GM12872 (cell line): ENCODE measurements at regions not wholly inside any gene's neighbourhood (a gene's known extent, or its start where the extent isn't known, plus 50 kb on each side); places are given as distances from the start of the nearest gene placed in this dataset.

Experiments
- CTCF ChIP-seq: IDR thresholded peaks from 3 replicates; pipeline ENCODE4 v1.5.1; 2011; ENCODE audit warnings: low read depth, mild to moderate bottlenecking, low read length, moderate library complexity; ENCODE audit not compliant: insufficient read depth

- no peak for TF ChIP-seq CTCF
These were observed 299.8 kb upstream of the NOX3 start for GRCh38 chr6:155755452-155755851.

- TF ChIP-seq CTCF, result no peak
These were observed 291.9 kb upstream of the NOX3 start for GRCh38 chr6:155747491-155747890.

- TF ChIP-seq CTCF, result no peak
These were observed 285.3 kb upstream of the NOX3 start for GRCh38 chr6:155740781-155741399.

GRCh38 chr6:155738602-155739105 lies 283.0 kb upstream of the NOX3 start:
- TF ChIP-seq CTCF, result no peak

- TF ChIP-seq CTCF, result no peak
These were observed 261.7 kb upstream of the NOX3 start for GRCh38 chr6:155717374-155717773.

- TF ChIP-seq CTCF, result no peak
These were observed 255.1 kb upstream of the NOX3 start for GRCh38 chr6:155710704-155711103.

GRCh38 chr6:155709262-155709661 lies 253.6 kb upstream of the NOX3 start:
- no peak for TF ChIP-seq CTCF

GRCh38 chr6:155708100-155708499 lies 252.5 kb upstream of the NOX3 start:
- no peak for TF ChIP-seq CTCF
